ENCODE measurements at regions not wholly inside any gene's neighbourhood (a gene's known extent, or its start where the extent isn't known, plus 50 kb on each side); places are given as distances from the start of the nearest gene placed in this dataset.

GRCh38 chr2:226190479-226191252 is 609.0 kb downstream of the IRS1 start:
- H3K4me1 ChIP-seq (ENCODE audit: control insufficient read depth in 2 of 3, insufficient read depth in 2 of 3, low read depth in 1 of 3, low read length in 3 of 3), result no peaks in the 10 kb centered on the region
- no peak for TF ChIP-seq CTCF (IDR thresholded peaks at IDR 0.05; ENCODE audit: borderline replicate concordance, extremely low read depth, insufficient read depth)
- no peaks in the 10 kb centered on the region for H3K9me3 ChIP-seq (ENCODE audit: control insufficient read depth in 2 of 3, insufficient read depth in 1 of 3, low read length in 3 of 3)
- FAIRE-seq (no peak), DNase-seq (peak in 3 of 5 donors; percentile 61 to 87 (median 72))
- intact Hi-C loops (cut with DNase I), result no loop called here
- H3K9ac ChIP-seq (ENCODE audit: low read length in 3 of 3), result no peak overlapping the region
- H3K36me3 ChIP-seq (ENCODE audit: control insufficient read depth in 2 of 3, insufficient read depth in 3 of 3, low read length in 3 of 3), result no peaks in the 10 kb centered on the region
- H3K27me3 ChIP-seq (ENCODE audit: control insufficient read depth, insufficient read depth, low read length), result no peaks in the 10 kb centered on the region
- no peak overlapping the region for H3K27ac ChIP-seq (ENCODE audit: low read depth in 2 of 2, low read length in 2 of 2)
- H3K4me3 ChIP-seq (ENCODE audit: low read length in 3 of 3), result no peak overlapping the region

- no peak for FAIRE-seq
Observed at GRCh38 chr2:226189061-226189460, 610.6 kb downstream of the IRS1 start.

GRCh38 chr2:226187616-226188015 is 612.0 kb downstream of the IRS1 start:
- Histone ChIP-seq H3K9me3 (ENCODE audit: control insufficient read depth in 2 of 3, insufficient read depth in 1 of 3, low read length in 3 of 3) (no peaks in the 10 kb centered on the region), H3K4me1 (ENCODE audit: control insufficient read depth in 2 of 3, insufficient read depth in 2 of 3, low read depth in 1 of 3, low read length in 3 of 3) (no peaks in the 10 kb centered on the region), H3K4me3 (ENCODE audit: low read length in 3 of 3) (no peak overlapping the region), H3K36me3 (ENCODE audit: control insufficient read depth in 2 of 3, insufficient read depth in 3 of 3, low read length in 3 of 3) (no peaks in the 10 kb centered on the region), H3K27me3 (ENCODE audit: control insufficient read depth, insufficient read depth, low read length) (no peaks in the 10 kb centered on the region), H3K9ac (ENCODE audit: low read length in 3 of 3) (no peak overlapping the region), H3K27ac (ENCODE audit: low read depth in 2 of 2, low read length in 2 of 2) (no peak overlapping the region)
- DNase-seq, result peak in 2 of 5 donors; percentile 27 to 38
- TF ChIP-seq CTCF (IDR thresholded peaks at IDR 0.05; ENCODE audit: borderline replicate concordance, extremely low read depth, insufficient read depth), result no peak
- FAIRE-seq, result no peak
- intact Hi-C loops (cut with DNase I), result no loop called here

More at GRCh38 chr2:226189061-226189460, 610.6 kb downstream of the IRS1 start:
- no peak for TF ChIP-seq CTCF (IDR thresholded peaks at IDR 0.05; ENCODE audit: borderline replicate concordance, extremely low read depth, insufficient read depth)
- Histone ChIP-seq H3K36me3 (ENCODE audit: control insufficient read depth in 2 of 3, insufficient read depth in 3 of 3, low read length in 3 of 3) (no peaks in the 10 kb centered on the region), H3K9ac (ENCODE audit: low read length in 3 of 3) (no peak overlapping the region), H3K9me3 (ENCODE audit: control insufficient read depth in 2 of 3, insufficient read depth in 1 of 3, low read length in 3 of 3) (no peaks in the 10 kb centered on the region), H3K4me3 (ENCODE audit: low read length in 3 of 3) (no peak overlapping the region), H3K27ac (ENCODE audit: low read depth in 2 of 2, low read length in 2 of 2) (no peak overlapping the region), H3K27me3 (ENCODE audit: control insufficient read depth, insufficient read depth, low read length) (no peaks in the 10 kb centered on the region), H3K4me1 (ENCODE audit: control insufficient read depth in 2 of 3, insufficient read depth in 2 of 3, low read depth in 1 of 3, low read length in 3 of 3) (no peaks in the 10 kb centered on the region)
- intact Hi-C loops (cut with DNase I), result no loop called here
- DNase-seq, result no peak
